ENCODE measurements at regions not wholly inside any gene's neighbourhood (a gene's known extent, or its start where the extent isn't known, plus 50 kb on each side); places are given as distances from the start of the nearest gene placed in this dataset.

DNA sequence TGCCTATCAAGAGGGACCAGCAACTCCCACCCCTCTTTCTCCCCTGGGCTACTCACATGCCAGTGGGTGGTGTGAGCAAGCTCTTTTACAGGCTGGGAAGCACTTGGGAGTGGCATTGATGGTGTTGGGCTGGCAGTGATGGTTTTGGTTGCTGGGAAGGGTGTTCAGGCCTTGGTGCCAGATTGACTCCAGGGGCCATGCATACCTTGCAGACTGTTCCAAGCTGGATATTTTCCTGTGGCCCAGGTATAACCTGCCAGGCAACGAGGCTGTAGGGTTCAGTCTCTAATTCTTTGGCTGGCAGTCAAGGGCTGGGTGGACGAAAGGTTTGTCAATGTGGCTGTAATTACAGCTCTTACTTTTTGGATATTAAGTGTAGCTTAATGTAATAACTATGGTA lies 177.3 kb downstream of the MACROH2A1 start:
- no peaks in the 10 kb centered on the region for H3K27me3 ChIP-seq (replicated peaks; ENCODE audit: insufficient read depth, low read length)
- H3K27ac ChIP-seq (ENCODE audit: low read length), result no peak overlapping the region
- H3K4me1 ChIP-seq (ENCODE audit: low read length), result no peaks in the 10 kb centered on the region
- H3F3A ChIP-seq (ENCODE audit: insufficient read depth, low read length), result no peaks in the 10 kb centered on the region
- no peak for TF ChIP-seq EZH2 (optimal IDR thresholded peaks at IDR 0.05; ENCODE audit: low read depth, low read length)
- TF ChIP-seq, protein P1, sequence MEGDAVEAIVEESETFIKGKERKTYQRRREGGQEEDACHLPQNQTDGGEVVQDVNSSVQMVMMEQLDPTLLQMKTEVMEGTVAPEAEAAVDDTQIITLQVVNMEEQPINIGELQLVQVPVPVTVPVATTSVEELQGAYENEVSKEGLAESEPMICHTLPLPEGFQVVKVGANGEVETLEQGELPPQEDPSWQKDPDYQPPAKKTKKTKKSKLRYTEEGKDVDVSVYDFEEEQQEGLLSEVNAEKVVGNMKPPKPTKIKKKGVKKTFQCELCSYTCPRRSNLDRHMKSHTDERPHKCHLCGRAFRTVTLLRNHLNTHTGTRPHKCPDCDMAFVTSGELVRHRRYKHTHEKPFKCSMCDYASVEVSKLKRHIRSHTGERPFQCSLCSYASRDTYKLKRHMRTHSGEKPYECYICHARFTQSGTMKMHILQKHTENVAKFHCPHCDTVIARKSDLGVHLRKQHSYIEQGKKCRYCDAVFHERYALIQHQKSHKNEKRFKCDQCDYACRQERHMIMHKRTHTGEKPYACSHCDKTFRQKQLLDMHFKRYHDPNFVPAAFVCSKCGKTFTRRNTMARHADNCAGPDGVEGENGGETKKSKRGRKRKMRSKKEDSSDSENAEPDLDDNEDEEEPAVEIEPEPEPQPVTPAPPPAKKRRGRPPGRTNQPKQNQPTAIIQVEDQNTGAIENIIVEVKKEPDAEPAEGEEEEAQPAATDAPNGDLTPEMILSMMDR (IDR thresholded peaks at IDR 0.05; ENCODE audit: low read length), result no peak
- no peak for TF ChIP-seq EZH2phosphoT487 (IDR thresholded peaks at IDR 0.05; ENCODE audit: low read length)
- H3K9me3 ChIP-seq (replicated peaks; ENCODE audit: insufficient read depth, low read length), result no peaks in the 10 kb centered on the region
- DNase-seq, result no peak
- H3K4me2 ChIP-seq (ENCODE audit: low read depth, low read length), result no peak overlapping the region
- H3K4me3 ChIP-seq (ENCODE audit: low read length), result no peak overlapping the region
- no peak overlapping the region for H2AFZ ChIP-seq (ENCODE audit: low read length)
- H4K20me1 ChIP-seq (ENCODE audit: insufficient read depth, low read length), result no peaks in the 10 kb centered on the region
- H3K9ac ChIP-seq (ENCODE audit: low read length), result no peak overlapping the region
- H3K79me2 ChIP-seq (ENCODE audit: low read length), result no peaks in the 10 kb centered on the region
- H3K36me3 ChIP-seq (replicated peaks; ENCODE audit: insufficient read depth, low read length), result no peaks in the 10 kb centered on the region
- H3K9me2 ChIP-seq (replicated peaks; ENCODE audit: insufficient read depth, low read length), result no peaks in the 10 kb centered on the region

- H3K79me2 ChIP-seq (ENCODE audit: low read length), result no peaks in the 10 kb centered on the region
- H3K27ac ChIP-seq (ENCODE audit: low read length), result no peak overlapping the region
- H3K4me3 ChIP-seq (ENCODE audit: low read length), result no peak overlapping the region
- no peaks in the 10 kb centered on the region for H4K20me1 ChIP-seq (ENCODE audit: insufficient read depth, low read length)
- H3F3A ChIP-seq (ENCODE audit: insufficient read depth, low read length), result no peaks in the 10 kb centered on the region
- H3K36me3 ChIP-seq (replicated peaks; ENCODE audit: insufficient read depth, low read length), result no peaks in the 10 kb centered on the region
- H3K27me3 ChIP-seq (replicated peaks; ENCODE audit: insufficient read depth, low read length), result no peaks in the 10 kb centered on the region
- no peaks in the 10 kb centered on the region for H3K9me3 ChIP-seq (replicated peaks; ENCODE audit: insufficient read depth, low read length)
- no peak overlapping the region for H3K4me2 ChIP-seq (ENCODE audit: low read depth, low read length)
- no peak for TF ChIP-seq EZH2phosphoT487 (IDR thresholded peaks at IDR 0.05; ENCODE audit: low read length)
- TF ChIP-seq, protein P1 (IDR thresholded peaks at IDR 0.05; ENCODE audit: low read length), result no peak
- TF ChIP-seq EZH2 (optimal IDR thresholded peaks at IDR 0.05; ENCODE audit: low read depth, low read length), result no peak
- no peak overlapping the region for H3K9ac ChIP-seq (ENCODE audit: low read length)
- no peaks in the 10 kb centered on the region for H3K9me2 ChIP-seq (replicated peaks; ENCODE audit: insufficient read depth, low read length)
- DNase-seq, result no peak
- no peaks in the 10 kb centered on the region for H3K4me1 ChIP-seq (ENCODE audit: low read length)
- H2AFZ ChIP-seq (ENCODE audit: low read length), result no peak overlapping the region
Measured at GRCh38 chr5:135221187-135221473, 177.9 kb downstream of the MACROH2A1 start.

DNA sequence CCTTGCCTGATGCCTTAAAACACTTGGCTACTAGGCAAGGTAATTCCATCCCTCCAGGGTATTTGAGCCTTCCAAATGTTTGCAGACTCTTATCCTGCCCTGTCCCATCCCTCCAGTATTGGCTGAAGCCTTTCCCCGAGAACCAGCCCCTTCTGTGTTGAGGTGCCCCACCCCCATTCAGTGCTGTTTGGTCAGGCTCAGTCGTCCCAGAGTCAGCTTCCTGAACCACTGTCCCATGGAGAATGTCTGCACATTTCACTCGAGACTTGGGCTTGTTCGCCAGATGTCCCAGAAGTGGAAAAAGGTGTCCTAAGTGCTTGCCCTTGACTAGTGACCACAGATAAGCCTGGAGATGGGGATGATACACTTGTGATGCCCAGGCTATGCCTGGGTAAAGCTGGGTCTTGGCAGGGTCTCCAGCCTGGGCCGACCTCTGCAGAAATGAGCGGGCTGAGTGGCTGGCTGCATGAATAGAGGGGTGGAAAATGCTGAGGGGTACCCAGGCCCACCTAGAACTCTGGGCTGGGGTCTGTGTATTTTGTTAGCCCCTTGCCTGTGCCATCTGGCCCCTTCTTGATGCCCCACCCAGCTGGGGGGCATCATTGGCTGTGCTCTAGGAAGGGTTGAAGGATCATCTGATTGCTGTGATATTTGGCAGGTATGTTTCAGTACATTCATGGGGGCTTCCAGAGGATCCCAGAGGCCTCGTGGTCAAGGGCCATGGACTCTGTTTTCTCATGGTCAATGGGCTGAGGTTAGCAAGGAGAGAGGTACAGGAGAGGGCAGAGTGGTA lies 178.4 kb downstream of the MACROH2A1 start:
- H3K9ac ChIP-seq (ENCODE audit: low read length), result no peak overlapping the region
- H3K36me3 ChIP-seq (replicated peaks; ENCODE audit: insufficient read depth, low read length), result no peaks in the 10 kb centered on the region
- H3K4me1 ChIP-seq (ENCODE audit: low read length), result no peaks in the 10 kb centered on the region
- H3K4me2 ChIP-seq (ENCODE audit: low read depth, low read length), result no peak overlapping the region
- no peak overlapping the region for H3K27ac ChIP-seq (ENCODE audit: low read length)
- DNase-seq, result no peak
- TF ChIP-seq EZH2phosphoT487 (IDR thresholded peaks at IDR 0.05; ENCODE audit: low read length) (no peak), EZH2 (optimal IDR thresholded peaks at IDR 0.05; ENCODE audit: low read depth, low read length) (no peak)
- TF ChIP-seq, protein P1 (IDR thresholded peaks at IDR 0.05; ENCODE audit: low read length), result no peak
- H4K20me1 ChIP-seq (ENCODE audit: insufficient read depth, low read length), result no peaks in the 10 kb centered on the region
- H3F3A ChIP-seq (ENCODE audit: insufficient read depth, low read length), result no peaks in the 10 kb centered on the region
- no peaks in the 10 kb centered on the region for H3K79me2 ChIP-seq (ENCODE audit: low read length)
- H3K9me2 ChIP-seq (replicated peaks; ENCODE audit: insufficient read depth, low read length), result no peaks in the 10 kb centered on the region
- H3K9me3 ChIP-seq (replicated peaks; ENCODE audit: insufficient read depth, low read length), result no peaks in the 10 kb centered on the region
- H3K4me3 ChIP-seq (ENCODE audit: low read length), result no peak overlapping the region
- no peaks in the 10 kb centered on the region for H3K27me3 ChIP-seq (replicated peaks; ENCODE audit: insufficient read depth, low read length)
- no peak overlapping the region for H2AFZ ChIP-seq (ENCODE audit: low read length)
